OCI-LY7 (cell line): ENCODE measurements at regions not wholly inside any gene's neighbourhood (a gene's known extent, or its start where the extent isn't known, plus 50 kb on each side); places are given as distances from the start of the nearest gene placed in this dataset.

Source experiments
- EZH2phosphoT487 ChIP-seq: fragments of 200-600 bp; sonication (generic); IDR thresholded peaks from 2 replicates; pipeline ENCODE4 v1.6.1; 2018; ENCODE audit warnings: low read depth, borderline replicate concordance, mild to moderate bottlenecking, mixed run types, antibody characterized with exemption, low read length, moderate library complexity, mixed read lengths
- TF ChIP-seq, protein P1 (sequence below): fragments of 200-600 bp; sonication (generic); conservative IDR thresholded peaks from 2 replicates; pipeline ENCODE4 v1.5.1; 2014; ENCODE audit warnings: mild to moderate bottlenecking, antibody characterized with exemption, low read length, moderate library complexity, mixed read lengths

DNA sequence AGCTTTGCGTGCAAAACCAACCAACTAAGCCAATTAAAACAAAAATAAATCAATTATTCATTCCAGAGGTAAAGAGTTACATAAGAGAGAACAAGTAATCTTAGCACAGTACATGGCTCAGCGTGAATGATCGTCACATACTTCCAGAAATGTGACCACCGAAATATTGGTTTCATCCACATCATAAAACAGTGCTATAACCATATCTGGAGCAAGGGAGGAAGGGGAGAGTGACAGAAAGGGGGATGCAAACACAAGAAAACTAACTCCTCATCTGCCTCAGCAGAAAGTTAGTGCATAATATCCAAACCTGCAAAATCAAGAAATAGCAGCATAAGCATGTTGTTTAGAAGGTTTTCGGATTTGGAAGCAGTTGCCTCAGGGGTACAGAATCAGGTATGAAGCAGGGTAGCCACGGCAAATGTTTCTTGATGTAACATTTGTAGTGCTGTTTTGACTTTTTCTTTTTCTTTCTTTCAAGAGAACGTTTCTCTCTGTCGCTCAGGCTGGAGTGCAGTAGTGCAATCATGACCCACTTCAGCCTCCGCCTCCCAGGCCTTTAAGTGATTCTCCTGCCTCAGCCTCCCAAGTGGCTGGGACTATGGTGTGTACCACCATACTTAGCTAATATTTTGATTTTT, 93.9 kb upstream of the EGLN3 start:
- TF ChIP-seq, protein P1, sequence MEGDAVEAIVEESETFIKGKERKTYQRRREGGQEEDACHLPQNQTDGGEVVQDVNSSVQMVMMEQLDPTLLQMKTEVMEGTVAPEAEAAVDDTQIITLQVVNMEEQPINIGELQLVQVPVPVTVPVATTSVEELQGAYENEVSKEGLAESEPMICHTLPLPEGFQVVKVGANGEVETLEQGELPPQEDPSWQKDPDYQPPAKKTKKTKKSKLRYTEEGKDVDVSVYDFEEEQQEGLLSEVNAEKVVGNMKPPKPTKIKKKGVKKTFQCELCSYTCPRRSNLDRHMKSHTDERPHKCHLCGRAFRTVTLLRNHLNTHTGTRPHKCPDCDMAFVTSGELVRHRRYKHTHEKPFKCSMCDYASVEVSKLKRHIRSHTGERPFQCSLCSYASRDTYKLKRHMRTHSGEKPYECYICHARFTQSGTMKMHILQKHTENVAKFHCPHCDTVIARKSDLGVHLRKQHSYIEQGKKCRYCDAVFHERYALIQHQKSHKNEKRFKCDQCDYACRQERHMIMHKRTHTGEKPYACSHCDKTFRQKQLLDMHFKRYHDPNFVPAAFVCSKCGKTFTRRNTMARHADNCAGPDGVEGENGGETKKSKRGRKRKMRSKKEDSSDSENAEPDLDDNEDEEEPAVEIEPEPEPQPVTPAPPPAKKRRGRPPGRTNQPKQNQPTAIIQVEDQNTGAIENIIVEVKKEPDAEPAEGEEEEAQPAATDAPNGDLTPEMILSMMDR, result no peak
- TF ChIP-seq EZH2phosphoT487, result no peak
